ENCODE measurements at regions not wholly inside any gene's neighbourhood (a gene's known extent, or its start where the extent isn't known, plus 50 kb on each side); places are given as distances from the start of the nearest gene placed in this dataset.
"Not testable (repeated sequence)": the region's sequence is repeated elsewhere in the genome, so short reads cannot be mapped to it uniquely, and the experiment has no call there.

GRCh38 chr4:85132117-85132516 is 165.6 kb upstream of the WDFY3 start (continued):
- TF ChIP-seq ZNF395 (CRISPR knock-in tag; IDR thresholded peaks at IDR 0.05): no peak
- TF ChIP-seq U2AF2 (optimal IDR thresholded peaks at IDR 0.05; ENCODE audit: low read depth, low read length): no peak

GRCh38 chr4:85132570-85132969 is 166.1 kb upstream of the WDFY3 start:
- BruUV-seq (replicated peaks): no TSS peak
- 0 out of 5 replicates have a peak, but pooled peaks cover 0 to 1% of the 10 kb centered on the region in 2 experiments for H3K4me1 ChIP-seq (replicated peaks in 1 of 2; ENCODE audit: control insufficient read depth in 2 of 2, insufficient read depth in 2 of 2, low read length in 2 of 2)
- no peaks in the 10 kb centered on the region for H3K9me1 ChIP-seq (ENCODE audit: control insufficient read depth, insufficient read depth, low read length)
- FAIRE-seq: no peak
- DNase-seq (ENCODE audit: extremely low read depth in 1 of 4, low spot score in 3 of 4): no peak
- H3K27me3 ChIP-seq (ENCODE audit: control insufficient read depth in 2 of 2, insufficient read depth in 2 of 2, low read length in 2 of 2): no peaks in the 10 kb centered on the region
- H2AFZ ChIP-seq (ENCODE audit: low read depth, low read length): no peak overlapping the region
- H3K27ac ChIP-seq (ENCODE audit: extremely low read depth, low read depth, low read length): no peak overlapping the region
- H3K4me3 ChIP-seq: no peak overlapping the region
- in situ Hi-C loops (cut with MboI): loop anchor here (25.0 kb wide), 1 partner anchor 905 kb away; no protein-coding TSS in a partner anchor
- TF ChIP-seq E2F4 (CRISPR knock-in tag; IDR thresholded peaks at IDR 0.05; ENCODE audit: low read depth): no peak
- no peak for TF ChIP-seq PTBP1 (IDR thresholded peaks at IDR 0.05; ENCODE audit: low read depth, low read length)
- TF ChIP-seq ZBTB26 (CRISPR knock-in tag; IDR thresholded peaks at IDR 0.05): no peak
- no peak for TF ChIP-seq CEBPB (tag; IDR thresholded peaks at IDR 0.05)
- no peak for TF ChIP-seq PATZ1 (CRISPR knock-in tag; IDR thresholded peaks at IDR 0.05; ENCODE audit: borderline replicate concordance)
- no peaks in the 10 kb centered on the region for H3K79me2 ChIP-seq (ENCODE audit: control insufficient read depth, insufficient read depth, low read length)
- H4K20me1 ChIP-seq (replicated peaks; ENCODE audit: control insufficient read depth, insufficient read depth, low read length): no peaks in the 10 kb centered on the region
- ChIA-PET POLR2A (no interaction called here), CTCF (ENCODE audit: low intra/inter-chr PET ratio) (no interaction called here)
- ATAC-seq: no peak
- no peak overlapping the region for H3K4me2 ChIP-seq (ENCODE audit: insufficient read depth, low read length)
- WGBS (ENCODE audit: insufficient coverage, low coverage, missing lambda C conversion rate): 0% methylated on average over 2 of the region's 2 CpGs
- no peaks in the 10 kb centered on the region for H3K9me3 ChIP-seq (replicated peaks; ENCODE audit: control insufficient read depth, insufficient read depth, low read depth, low read length)
- H3K36me3 ChIP-seq (ENCODE audit: control insufficient read depth, insufficient read depth, low read length): no peaks in the 10 kb centered on the region
- intact Hi-C loops (cut with micrococcal nuclease): no loop called here
- H3K9ac ChIP-seq (ENCODE audit: insufficient read depth in 1 of 2, low read depth in 2 of 2, low read length in 2 of 2): no peak overlapping the region

GRCh38 chr4:85139749-85140148 is 173.3 kb upstream of the WDFY3 start:
- H4K20me1 ChIP-seq (replicated peaks; ENCODE audit: control insufficient read depth, insufficient read depth, low read length); H3K9ac ChIP-seq (ENCODE audit: insufficient read depth in 1 of 2, low read depth in 2 of 2, low read length in 2 of 2); POLR2A ChIA-PET; BruUV-seq (replicated peaks); H3K79me2 ChIP-seq (ENCODE audit: control insufficient read depth, insufficient read depth, low read length); H3K4me1 ChIP-seq (replicated peaks in 1 of 2; ENCODE audit: control insufficient read depth in 2 of 2, insufficient read depth in 2 of 2, low read length in 2 of 2); H3K27me3 ChIP-seq (ENCODE audit: control insufficient read depth in 2 of 2, insufficient read depth in 2 of 2, low read length in 2 of 2); ATAC-seq; H2AFZ ChIP-seq (ENCODE audit: low read depth, low read length); DNase-seq (ENCODE audit: extremely low read depth in 1 of 4, low spot score in 3 of 4); H3K4me2 ChIP-seq (ENCODE audit: insufficient read depth, low read length); intact Hi-C loops (cut with micrococcal nuclease); H3K36me3 ChIP-seq (ENCODE audit: control insufficient read depth, insufficient read depth, low read length); CTCF ChIA-PET (ENCODE audit: low intra/inter-chr PET ratio); H3K4me3 ChIP-seq; H3K9me1 ChIP-seq (ENCODE audit: control insufficient read depth, insufficient read depth, low read length); H3K9me3 ChIP-seq (replicated peaks; ENCODE audit: control insufficient read depth, insufficient read depth, low read depth, low read length); FAIRE-seq; H3K27ac ChIP-seq (ENCODE audit: extremely low read depth, low read depth, low read length): not testable (repeated sequence)
- in situ Hi-C loops (cut with MboI): loop anchor here (25.0 kb wide), 1 partner anchor 898 kb away; no protein-coding TSS in a partner anchor
- WGBS (ENCODE audit: insufficient coverage, low coverage, missing lambda C conversion rate): 0% methylated on average over 1 of the region's 3 CpGs

Measured in K562 (cell line).